NCI-H2107 treated with DMSO at 0.1 percent for 48 hours (cell line): ENCODE measurements at regions not wholly inside any gene's neighbourhood (a gene's known extent, or its start where the extent isn't known, plus 50 kb on each side); places are given as distances from the start of the nearest gene placed in this dataset.

ENCODE experiments used
- DNase-seq: peaks from one replicate; lab custom pipeline; 2025; ENCODE audit not compliant: unreplicated experiment; lab: John Stamatoyannopoulos, UW

DNA sequence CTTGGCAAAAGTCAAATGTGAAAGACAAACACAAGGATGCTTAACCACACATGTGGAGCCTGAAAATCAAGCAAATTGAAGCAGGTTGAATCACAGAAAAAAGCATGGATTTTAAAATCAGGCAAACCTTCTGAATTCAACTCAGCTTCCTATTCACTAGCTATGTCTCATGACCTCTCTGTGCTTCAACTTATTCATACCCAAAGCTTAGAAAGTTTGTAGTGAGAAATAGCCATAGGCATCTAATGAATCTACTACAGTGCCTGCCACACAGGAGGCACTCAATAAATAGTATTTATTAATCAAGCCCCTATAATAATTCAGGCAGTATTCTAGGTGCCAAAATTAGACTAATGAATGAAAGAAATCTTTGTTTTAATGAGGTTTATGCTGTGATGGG is 112.2 kb upstream of the TNFAIP3 start:
- no peak for DNase-seq

DNA sequence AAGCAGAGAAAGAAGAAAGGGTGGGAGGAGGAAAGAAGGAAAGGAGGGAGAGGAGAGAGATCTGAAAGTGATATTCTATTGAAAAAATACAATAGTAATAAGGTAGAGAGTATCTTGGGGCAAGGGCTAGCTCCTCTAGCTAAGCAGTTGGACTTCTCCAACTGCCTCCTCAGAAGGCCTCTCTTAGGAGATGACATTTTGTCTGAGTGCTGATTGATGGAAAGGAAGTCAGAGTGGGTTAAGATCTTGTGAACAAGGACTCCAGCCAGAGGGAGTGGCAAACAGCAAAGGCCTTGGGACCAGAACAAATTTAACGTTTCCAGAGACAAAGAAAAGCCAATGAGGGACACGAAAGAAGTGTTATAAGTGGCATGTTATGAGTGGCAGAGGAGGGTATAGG is 111.8 kb upstream of the TNFAIP3 start:
- DNase-seq = no peak

DNA sequence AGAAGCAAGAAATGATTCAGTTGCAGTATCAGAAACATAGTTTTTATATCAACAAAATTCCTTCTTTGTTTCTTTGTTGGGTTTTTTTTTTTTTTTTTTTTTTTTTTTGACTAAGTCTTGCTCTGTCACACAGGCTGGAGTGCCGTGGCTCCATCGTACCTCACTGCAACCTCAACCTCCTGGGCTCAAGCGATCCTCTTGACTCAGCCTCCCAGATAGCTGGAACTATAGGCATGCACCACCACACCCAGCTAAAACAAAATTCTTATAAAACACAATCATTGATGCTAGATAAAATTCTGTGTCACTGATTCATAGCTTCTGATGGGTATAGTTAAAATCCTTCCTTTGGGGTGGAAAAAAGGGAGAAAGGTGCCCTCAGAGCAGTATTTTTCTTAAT is 110.3 kb upstream of the TNFAIP3 start:
- DNase-seq = no peak

DNA sequence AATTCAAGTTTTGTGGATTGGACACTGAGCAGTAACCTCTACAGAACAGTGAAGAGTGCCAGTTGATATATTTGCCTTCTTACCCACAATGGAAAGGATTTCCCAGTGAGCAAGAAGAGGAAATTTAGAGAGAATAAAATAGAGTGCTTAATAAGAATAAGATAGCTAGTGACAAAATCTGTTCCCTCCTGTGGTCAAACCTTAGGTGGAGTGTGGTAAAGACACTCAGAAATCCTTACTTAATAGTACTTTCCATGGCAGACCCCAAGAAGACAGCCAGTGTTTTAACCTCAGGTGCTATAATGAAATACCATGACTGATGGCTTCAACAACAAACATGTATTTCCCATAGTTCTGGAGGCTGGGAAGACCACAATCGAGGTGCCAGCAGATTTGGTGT is 108.4 kb upstream of the TNFAIP3 start:
- DNase-seq = no peak

DNA sequence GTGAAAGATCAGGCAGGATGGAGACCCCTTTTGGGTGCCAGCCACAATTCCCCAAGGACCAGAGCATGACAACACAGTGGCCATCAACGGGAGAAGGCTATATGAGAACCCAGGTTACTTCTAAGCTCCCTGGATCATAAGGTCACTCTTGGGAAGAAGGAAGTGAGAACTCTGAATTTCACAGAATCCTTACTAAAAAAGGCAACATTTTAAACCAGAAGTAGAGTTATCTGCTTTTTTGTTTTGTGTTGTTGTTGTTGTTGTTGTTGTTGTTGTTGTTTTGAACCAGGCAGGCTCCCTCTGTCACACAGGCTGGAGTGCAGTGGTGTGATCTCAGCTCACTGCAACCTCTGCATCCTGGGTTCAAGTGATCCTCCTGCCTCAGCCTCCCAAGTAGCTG is 107.4 kb upstream of the TNFAIP3 start:
- DNase-seq = no peak

DNA sequence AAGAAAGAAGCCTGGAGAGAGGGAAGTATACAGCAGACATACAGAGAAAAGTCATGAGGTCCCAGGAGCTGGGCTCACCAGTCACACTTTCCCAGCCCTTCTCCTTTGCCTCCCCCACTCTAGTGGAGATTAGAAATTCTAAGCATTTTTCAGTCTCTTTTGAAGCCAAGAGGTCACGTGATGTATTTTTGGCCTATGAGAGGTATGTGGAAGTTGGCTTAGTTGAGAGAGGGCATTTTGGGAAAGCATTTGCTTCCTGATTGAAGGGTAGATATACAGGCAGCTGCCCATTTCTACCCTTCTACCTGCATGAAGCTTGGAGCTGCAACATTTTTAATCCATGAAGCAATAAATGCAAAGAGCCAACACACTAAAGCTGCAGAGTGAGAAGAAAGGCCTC is 106.0 kb upstream of the TNFAIP3 start:
- no peak for DNase-seq

DNA sequence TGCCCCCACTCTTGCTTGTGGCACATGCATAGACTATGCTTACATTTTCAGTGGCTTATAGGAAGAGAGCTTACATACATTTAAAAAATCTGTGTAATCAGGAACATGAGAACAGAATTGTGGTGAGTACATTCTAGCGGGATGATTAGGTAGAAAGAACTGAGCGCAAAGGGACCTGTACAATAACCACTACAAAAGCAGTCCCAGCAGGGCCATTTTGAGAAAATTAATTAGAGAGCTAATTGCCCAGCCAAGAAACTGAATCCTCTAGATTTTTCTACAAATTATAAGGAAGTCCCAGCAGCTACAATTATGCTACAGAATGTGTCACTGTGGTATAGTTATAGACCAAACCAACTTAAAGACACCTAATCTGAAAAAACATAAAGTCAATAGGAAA is 105.6 kb upstream of the TNFAIP3 start:
- DNase-seq = no peak

DNA sequence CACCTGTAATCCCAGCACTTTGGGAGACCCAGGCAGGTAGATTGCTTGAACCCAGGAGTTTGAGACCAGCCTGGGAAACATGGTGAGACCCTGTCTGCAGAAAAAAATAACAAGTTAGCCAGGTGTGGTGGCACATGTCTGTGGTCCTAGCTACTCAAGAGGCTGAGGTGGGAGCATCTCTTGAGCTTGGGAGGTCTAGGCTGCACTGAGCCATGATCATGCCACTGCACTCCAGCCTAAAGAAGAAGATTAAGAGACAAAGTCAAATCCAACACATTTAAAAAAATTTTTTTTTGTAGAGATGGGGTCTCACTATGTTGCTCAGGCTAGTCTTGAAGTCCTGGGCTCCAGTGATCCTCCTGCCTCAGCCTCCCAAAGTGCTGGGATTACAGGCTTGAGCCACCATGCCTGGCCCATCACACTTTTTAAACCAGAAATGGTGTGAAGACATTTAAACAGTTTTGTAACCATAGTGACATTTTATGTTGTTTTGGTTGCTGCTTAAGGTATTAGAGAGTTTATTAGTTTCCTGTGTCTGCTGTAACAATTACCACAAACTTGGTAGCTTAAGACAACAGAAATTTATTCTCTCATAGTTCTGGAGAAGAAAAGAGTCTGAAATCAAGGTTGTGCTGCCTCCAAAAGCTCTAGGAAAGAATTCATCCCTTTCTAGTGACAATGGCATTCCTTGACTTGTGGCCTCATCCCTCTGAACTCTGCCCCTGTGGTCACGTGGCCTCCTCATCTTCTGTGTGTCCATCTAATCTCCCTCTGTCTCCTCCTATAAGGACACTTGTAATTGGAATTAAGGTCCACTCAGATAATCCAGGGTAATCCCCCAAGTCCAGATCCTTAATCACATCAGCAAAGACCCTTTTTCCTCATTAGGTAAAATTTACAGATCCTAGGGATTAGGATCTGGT is 104.6 kb upstream of the TNFAIP3 start:
- no peak for DNase-seq

DNA sequence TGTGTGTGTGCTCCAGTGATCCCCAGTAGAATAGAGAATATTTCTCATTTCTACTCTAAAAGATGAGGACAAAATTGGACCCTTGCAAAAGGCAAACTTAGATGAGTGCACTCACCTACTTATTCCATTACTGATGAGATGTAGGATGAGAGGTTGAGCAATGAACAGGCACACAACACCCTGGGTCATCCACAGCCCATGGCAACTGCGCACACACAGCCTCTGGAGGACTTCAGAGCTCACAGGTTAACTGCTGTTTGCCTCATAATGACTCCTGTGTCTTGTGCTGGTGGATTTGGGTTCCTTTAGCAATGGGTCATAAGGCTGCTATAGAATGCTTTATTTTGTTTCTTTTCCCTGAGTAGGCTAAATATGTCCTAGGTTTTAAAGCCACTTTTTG is 103.6 kb upstream of the TNFAIP3 start:
- DNase-seq = no peak

DNA sequence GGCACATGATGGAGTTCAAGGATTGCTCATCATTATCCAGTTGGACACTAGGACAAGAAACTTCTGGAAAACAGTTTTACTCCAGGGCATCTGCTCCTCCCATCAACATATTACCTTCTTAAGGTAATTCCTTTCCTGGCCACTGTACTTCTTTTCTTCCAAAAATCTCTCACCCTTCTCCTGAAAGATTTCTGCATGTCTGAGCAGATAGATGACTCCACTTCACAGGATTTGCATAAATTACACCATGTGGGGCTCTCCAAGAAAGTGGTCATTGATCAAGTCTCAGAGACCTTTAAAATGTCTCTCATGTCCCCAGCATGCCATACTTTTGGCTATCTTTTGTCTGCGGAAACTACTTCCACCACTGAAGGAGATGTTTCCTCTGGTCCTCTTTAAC is 103.2 kb upstream of the TNFAIP3 start:
- DNase-seq = no peak

DNA sequence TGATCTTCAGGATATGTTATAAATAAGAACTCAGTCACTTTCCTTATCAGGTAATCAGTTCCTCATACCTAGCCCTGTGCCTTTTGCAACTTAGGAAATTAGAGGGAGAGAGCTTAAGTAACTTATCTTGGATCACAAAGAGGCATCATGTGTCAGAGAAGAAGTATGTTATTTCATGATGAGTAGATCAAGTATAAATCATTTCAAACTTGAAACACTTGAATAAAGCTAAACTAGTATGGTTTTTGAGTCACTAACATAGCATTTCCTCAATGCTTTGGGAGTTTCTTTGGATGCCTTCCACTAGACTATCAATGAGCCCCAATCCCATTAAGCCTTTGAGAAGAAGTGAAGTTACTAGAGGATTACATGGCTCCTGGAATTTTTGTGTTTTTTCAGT is 102.6 kb upstream of the TNFAIP3 start:
- DNase-seq = no peak

DNA sequence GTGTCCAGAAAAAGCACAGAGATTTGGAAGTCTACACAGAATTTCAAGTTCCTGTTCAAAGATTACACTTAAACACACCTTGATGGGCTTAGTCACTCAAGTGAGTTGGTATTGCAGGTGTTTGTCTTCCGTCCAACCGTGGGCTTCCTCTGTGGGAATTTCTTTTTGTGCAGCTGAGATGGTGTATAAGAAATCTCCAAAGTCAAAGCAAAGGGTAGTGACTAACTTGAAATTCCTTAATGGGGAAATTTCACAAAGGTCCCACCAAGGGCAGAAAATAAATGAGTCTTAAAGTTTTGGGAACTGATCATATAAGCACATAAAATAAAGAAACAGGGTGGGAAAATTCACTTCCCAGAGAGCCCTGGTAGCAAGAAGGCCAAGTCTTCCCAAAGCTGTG is 102.0 kb upstream of the TNFAIP3 start:
- DNase-seq = no peak

DNA sequence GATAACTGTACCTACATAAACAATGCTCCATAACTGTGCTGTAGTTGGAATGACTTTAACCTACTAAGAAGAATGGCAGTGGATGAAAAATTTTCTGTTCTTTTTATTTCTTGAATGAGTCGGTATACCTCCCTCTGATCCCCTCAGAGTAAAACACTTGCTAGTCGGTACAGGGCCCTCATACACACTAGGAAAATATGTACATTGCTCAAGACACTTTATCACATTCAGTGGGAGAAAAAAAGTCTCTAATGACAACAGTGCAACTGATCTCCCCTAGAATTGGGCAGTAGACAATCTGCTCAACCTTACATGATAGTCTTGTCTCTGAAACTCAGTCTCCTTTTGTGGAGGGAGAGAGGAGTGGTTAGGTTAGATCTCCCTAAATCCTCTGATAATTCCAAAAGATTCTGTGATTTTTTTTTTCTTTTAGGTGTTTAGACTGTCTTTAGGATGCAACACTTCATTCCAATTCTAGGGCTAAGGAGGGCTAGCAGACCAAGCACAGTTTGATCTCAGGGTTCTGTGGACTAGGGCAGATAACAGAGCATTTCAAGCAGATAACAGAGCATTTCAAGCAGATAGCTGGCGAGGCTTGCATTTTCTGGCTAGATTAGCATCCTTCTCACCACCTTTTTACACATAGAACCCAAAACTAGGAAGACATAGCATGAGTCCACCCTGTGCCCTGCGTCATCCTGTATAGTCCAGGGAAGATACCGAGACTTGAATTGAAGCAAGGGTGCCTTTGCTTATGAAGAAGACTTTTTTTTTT is 100.3 kb upstream of the TNFAIP3 start:
- no peak for DNase-seq

DNA sequence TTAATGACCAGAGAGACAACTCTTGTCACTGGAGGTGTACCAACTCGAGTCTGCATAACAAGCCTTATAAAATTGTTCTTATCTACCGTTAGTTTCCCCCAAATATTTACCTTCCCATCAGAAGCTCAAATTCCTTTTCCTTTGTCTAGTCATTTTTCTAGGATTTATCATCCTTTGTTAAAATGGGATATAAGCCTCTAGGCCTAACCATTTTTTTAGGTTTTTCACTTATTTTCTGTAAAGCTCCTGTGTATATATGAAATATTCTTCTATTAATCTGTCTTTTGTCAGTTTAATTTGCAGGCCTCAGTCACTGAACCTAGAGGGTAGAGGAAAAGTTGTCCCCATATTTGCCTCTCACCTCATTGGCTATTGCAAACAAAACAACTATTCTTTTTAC is 99.6 kb upstream of the TNFAIP3 start:
- DNase-seq = no peak

DNA sequence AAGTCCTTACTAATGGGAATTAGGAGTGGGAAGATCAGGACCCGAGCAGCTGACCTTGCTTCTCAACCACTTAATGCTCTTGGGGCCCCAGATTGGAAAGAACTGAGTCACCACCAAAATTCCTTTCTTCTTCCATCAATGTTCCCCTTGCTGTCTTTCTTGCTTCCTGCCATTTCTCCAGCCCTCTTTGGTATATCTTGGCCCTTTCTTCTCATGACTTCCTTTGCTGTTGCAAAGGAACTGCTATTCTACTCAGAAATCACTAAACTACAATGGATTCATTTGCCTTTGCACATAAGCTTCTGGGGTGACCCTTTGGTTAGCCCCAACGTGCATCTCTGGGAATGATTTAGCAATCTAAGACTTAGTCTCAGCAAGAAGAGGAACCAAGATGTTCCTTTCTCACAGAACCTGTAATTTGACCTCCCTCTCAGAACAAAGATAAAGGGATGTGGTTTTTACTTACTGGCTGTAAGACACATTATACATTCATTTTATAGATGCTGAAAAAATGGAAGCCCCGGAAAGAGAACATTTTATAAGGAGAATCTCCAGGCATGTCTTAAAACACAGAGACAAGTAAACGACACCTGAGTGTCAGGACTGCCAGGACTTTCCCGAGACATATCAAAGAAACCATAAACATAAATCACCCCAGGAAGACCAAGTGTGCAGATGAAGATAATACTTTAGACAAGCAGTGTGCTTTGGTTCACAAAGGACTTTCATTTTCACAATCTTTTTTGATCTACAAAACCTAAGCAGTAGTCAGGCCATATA is 99.0 kb upstream of the TNFAIP3 start:
- no peak for DNase-seq

DNA sequence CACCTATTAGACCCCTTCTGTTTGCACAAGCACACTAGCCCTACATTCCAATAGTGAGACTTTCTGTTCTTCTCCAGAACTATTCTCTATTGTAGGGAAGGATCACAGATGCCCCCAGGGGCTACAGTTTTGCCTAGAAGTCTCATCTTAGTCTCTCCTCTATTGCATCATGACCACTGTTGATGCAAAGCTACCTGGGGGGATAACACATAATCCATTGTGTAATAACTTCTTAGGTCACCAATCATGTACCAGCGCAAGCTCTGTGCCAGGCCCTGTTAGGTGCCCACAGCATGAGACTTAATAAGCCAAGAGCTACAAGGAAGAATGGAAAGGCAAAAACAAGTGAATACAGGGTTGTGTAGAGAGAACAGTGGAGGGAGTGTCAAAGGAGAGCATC is 98.1 kb upstream of the TNFAIP3 start:
- DNase-seq = no peak

DNA sequence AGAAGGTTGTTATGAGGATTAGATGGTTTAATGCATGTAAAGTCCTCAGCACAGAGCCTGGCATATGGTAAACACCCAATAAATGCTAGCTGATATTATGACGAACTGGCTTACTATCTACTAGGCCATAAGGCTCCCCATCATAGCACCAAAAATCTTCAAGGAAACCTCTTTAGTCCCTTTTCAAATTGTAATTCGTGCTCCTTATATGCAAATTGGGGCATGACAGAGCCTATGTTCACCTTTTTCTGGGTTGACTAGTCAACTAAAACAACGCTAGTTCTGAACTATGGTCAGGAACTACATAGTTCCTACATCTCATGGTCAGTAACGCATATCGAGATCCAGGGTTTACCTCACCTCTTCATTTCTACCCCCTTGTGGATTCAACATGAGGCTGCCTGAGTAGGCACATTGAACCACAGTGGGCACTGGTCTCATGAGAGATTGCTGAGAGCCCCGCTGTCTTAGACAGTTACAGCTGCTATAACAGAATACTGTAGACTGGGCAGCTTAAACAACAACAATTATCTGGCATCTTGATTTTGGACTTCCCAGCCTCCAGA is 97.2 kb upstream of the TNFAIP3 start:
- DNase-seq = no peak

DNA sequence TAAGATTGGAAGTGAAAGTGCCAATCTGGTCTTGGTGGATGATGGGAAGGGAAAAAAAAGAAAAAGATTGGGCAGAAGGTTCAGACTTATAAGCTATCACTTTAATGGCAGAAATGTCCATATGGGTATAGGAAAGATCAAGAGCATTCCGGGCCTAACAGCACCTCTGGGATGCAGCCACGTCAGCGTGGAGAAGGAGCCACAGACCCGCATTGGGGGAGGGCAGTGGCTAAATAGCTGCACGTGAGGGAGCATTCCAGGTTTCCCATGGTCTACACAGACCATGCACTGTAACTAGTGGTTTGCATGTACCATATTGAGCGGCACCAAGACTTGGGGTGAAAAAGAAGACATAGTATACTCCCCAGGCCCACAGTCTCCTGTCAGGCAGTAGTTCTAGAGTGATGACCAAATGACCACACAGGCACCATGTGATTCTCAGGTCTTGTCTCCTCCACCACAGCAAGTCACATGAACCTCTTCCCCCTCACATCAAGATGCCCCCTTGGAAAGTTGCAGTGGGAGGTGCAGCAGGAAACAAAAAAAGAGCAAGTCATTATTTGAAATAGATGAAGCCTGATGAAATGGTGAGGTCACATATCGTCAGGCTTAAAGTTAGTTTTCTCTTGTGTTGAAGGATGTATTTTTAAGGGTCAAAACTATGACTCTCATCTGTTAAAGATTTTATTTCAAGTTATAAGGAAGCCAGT is 94.4 kb upstream of the TNFAIP3 start:
- no peak for DNase-seq

DNA sequence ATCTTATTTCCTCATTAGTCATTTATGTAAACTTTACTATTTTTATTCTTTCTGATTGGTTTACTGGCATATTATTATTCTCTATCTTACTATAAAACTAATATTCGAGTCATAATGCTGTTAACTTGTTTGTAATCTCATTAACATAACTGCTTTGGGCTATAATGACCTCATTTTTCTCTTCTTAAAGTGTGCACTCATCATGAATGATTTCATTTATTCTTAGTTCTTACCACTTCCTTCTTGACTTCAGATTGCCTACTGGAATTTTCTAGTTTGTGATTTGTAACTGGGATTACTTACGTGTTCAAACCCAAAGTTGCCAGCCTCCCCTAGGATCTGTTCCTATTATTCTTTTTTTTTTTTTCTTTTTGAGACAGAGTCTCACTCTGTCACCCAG is 91.8 kb upstream of the TNFAIP3 start:
- no peak for DNase-seq

DNA sequence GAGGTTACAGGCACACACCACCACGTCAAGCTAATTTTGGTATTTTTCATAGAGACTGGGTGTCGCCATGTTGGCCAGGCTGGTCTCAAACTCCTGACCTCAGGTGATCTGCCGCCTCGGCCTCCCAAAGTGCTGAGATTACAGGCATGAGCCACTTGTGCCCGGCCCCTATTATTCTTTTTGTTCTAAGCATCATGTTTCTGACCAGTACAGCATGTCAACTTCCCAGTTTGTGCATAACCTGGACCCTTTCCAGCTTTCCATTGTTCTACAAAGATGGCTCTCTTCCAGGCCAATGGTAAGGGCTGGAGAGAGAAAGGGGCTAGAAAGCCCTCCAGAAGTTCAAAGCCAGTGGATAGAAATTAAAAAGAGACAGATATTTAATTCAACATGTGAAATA is 91.3 kb upstream of the TNFAIP3 start:
- no peak for DNase-seq

DNA sequence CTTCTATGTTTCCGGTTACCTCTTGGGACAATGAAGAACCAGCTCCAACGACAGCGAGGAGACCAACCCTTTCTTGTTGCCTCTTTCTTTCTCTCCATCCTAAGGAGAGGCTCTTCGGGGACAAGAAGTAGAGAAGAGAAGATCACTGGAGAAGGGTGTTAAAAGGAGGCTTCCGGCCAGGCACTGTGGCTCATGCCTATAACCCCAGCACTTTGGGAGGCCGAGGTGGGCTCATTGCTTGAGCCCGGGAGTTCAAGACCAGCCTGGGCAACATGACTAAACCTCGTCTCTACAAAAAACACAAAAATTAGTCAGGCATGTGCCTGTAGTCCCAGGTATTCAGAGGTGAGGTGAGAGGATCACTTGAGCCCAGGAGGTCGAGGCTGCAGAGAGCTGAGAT is 90.8 kb upstream of the TNFAIP3 start:
- DNase-seq = no peak
